HL-60 (cell line): ENCODE measurements at regions not wholly inside any gene's neighbourhood (a gene's known extent, or its start where the extent isn't known, plus 50 kb on each side); places are given as distances from the start of the nearest gene placed in this dataset.

ENCODE experiments used
- DNase-seq, 2 experiments: peaks; one replicate each; pipeline ENCODE4 v3.0.0-alpha.2; 2010 to 2020; ENCODE audit warnings: low read depth in 1 of 2, low spot score in 1 of 2
- H3K27ac ChIP-seq: fragments of 250-450 bp; sonication (Bioruptor Pico); replicated peaks from 2 replicates; pipeline ENCODE4 v1.5.1; 2020; ENCODE audit warnings: mild to moderate bottlenecking, moderate library complexity
- H3K27me3 ChIP-seq: fragments of 250-450 bp; sonication (Bioruptor Pico); 2 replicates; pipeline ENCODE4 v1.5.1; 2021; ENCODE audit warnings: mild to moderate bottlenecking, moderate library complexity; ENCODE audit not compliant: insufficient read depth, poor library complexity, severe bottlenecking
- H3K4me3 ChIP-seq: replicated peaks from 2 replicates; pipeline ENCODE4 v1.5.1; 2011; ENCODE audit warnings: mild to moderate bottlenecking, control low read depth, low read length; ENCODE audit not compliant: insufficient read depth
- GABPA ChIP-seq: IDR thresholded peaks from 2 replicates; pipeline ENCODE4 v1.6.1; 2012; ENCODE audit warnings: low read depth
- POLR2AphosphoS5 ChIP-seq: IDR thresholded peaks from 2 replicates; pipeline ENCODE4 v1.6.1; 2012; ENCODE audit warnings: low read depth
- SPI1 ChIP-seq: IDR thresholded peaks from 2 replicates; pipeline ENCODE4 v1.6.1; 2012; ENCODE audit warnings: low read depth, mild to moderate bottlenecking, borderline replicate concordance
- TF ChIP-seq, protein P1 (sequence below): IDR thresholded peaks from 2 replicates; pipeline ENCODE4 v1.6.1; 2012; ENCODE audit warnings: low read depth; ENCODE audit not compliant: insufficient replicate concordance
- TF ChIP-seq, protein P2 (sequence below): IDR thresholded peaks from one replicate; pipeline ENCODE4 v1.5.1; 2011; ENCODE audit warnings: low read length, control low read depth, inconsistent platforms; ENCODE audit not compliant: insufficient read depth

DNA sequence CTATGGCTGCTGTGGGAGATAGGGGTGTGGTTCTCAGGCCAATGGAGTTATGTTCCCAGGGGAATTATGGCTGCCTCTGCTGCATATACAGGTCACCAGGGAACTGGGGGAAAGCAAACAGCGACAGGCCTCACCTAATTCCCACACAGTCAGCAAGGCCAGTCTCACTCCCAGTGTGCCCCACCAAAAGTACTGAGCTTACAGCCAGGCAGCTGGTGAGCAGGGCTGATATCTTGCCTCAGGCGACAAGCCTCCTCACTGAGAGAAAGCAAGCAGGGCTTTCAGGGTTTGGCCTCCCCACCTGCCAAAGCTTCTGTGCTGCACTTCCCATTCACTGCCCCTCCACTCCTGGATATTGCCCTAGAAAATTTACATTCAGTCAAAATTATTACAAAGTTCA, 273.8 kb upstream of the TARS1 start:
- Histone ChIP-seq H3K4me3 (no peak overlapping the region), H3K27me3 (no peaks in the 10 kb centered on the region), H3K27ac (no peak overlapping the region)
- DNase-seq = no peak
- TF ChIP-seq GABPA (no peak), POLR2AphosphoS5 (no peak), SPI1 (no peak)
- TF ChIP-seq, protein P1, sequence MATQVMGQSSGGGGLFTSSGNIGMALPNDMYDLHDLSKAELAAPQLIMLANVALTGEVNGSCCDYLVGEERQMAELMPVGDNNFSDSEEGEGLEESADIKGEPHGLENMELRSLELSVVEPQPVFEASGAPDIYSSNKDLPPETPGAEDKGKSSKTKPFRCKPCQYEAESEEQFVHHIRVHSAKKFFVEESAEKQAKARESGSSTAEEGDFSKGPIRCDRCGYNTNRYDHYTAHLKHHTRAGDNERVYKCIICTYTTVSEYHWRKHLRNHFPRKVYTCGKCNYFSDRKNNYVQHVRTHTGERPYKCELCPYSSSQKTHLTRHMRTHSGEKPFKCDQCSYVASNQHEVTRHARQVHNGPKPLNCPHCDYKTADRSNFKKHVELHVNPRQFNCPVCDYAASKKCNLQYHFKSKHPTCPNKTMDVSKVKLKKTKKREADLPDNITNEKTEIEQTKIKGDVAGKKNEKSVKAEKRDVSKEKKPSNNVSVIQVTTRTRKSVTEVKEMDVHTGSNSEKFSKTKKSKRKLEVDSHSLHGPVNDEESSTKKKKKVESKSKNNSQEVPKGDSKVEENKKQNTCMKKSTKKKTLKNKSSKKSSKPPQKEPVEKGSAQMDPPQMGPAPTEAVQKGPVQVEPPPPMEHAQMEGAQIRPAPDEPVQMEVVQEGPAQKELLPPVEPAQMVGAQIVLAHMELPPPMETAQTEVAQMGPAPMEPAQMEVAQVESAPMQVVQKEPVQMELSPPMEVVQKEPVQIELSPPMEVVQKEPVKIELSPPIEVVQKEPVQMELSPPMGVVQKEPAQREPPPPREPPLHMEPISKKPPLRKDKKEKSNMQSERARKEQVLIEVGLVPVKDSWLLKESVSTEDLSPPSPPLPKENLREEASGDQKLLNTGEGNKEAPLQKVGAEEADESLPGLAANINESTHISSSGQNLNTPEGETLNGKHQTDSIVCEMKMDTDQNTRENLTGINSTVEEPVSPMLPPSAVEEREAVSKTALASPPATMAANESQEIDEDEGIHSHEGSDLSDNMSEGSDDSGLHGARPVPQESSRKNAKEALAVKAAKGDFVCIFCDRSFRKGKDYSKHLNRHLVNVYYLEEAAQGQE = no peak
- TF ChIP-seq, protein P2, sequence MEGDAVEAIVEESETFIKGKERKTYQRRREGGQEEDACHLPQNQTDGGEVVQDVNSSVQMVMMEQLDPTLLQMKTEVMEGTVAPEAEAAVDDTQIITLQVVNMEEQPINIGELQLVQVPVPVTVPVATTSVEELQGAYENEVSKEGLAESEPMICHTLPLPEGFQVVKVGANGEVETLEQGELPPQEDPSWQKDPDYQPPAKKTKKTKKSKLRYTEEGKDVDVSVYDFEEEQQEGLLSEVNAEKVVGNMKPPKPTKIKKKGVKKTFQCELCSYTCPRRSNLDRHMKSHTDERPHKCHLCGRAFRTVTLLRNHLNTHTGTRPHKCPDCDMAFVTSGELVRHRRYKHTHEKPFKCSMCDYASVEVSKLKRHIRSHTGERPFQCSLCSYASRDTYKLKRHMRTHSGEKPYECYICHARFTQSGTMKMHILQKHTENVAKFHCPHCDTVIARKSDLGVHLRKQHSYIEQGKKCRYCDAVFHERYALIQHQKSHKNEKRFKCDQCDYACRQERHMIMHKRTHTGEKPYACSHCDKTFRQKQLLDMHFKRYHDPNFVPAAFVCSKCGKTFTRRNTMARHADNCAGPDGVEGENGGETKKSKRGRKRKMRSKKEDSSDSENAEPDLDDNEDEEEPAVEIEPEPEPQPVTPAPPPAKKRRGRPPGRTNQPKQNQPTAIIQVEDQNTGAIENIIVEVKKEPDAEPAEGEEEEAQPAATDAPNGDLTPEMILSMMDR = no peak

DNA sequence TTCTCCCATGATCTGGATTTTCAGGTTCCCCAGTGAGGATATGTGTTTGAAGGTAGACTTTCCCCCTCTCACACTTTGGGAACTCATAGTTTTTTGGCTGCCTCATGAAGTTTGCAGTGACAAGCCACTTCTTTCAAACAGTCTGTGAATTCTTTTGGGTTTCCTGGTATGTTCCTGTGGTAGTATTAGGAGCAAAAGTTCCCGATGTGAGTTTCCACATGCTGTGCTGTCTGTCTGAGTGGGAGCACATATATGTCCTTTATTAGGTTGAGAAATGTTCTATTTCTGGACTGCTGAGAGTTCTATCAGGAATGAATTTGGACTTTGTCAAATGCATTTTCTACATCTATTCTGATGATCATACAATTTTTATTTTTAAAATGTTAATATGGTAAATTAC, 273.2 kb upstream of the TARS1 start:
- no peaks in the 10 kb centered on the region for H3K27me3 ChIP-seq
- DNase-seq = no peak
- H3K4me3 ChIP-seq = no peak overlapping the region
- H3K27ac ChIP-seq = no peak overlapping the region
- TF ChIP-seq, protein P1 = no peak
- TF ChIP-seq GABPA (no peak), POLR2AphosphoS5 (no peak), SPI1 (no peak)
- TF ChIP-seq, protein P2 = no peak

DNA sequence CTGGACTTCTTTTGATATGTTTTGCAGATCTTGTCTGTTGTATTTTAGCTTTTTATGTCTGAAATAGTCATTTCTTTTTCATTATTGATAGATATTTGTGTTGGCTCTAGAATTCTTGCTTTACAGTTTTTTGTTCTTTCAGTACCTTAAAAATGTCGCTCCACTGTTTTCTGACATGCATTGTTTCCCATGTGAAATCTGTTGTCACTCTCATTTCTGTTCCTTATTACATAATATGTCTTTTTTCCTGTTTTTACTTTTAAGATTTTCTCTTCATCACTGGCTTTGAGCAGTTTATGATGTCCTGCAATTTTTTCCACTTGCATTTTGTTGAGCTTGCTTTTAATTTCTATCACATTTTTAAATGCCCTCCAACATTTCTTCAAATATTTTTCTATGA, 270.4 kb upstream of the TARS1 start:
- Histone ChIP-seq H3K27me3 (no peaks in the 10 kb centered on the region), H3K27ac (no peak overlapping the region), H3K4me3 (no peak overlapping the region)
- TF ChIP-seq, protein P2 = no peak
- TF ChIP-seq, protein P1 = no peak
- no peak for TF ChIP-seq SPI1
- no peak for TF ChIP-seq POLR2AphosphoS5
- TF ChIP-seq GABPA = no peak
- no peak for DNase-seq
